CD4-positive, alpha-beta T cell treated with Interleukin-17A for 4 hours (primary cell): ENCODE measurements at regions not wholly inside any gene's neighbourhood (a gene's known extent, or its start where the extent isn't known, plus 50 kb on each side); places are given as distances from the start of the nearest gene placed in this dataset.

Experiments
- DNase-seq: peaks from one replicate; pipeline ENCODE4 v3.0.0-alpha.2; 2020; ENCODE audit warnings: mixed read lengths

GRCh38 chr14:98886982-98887381 is 385.0 kb downstream of the BCL11B start:
- DNase-seq, result no peak

DNA sequence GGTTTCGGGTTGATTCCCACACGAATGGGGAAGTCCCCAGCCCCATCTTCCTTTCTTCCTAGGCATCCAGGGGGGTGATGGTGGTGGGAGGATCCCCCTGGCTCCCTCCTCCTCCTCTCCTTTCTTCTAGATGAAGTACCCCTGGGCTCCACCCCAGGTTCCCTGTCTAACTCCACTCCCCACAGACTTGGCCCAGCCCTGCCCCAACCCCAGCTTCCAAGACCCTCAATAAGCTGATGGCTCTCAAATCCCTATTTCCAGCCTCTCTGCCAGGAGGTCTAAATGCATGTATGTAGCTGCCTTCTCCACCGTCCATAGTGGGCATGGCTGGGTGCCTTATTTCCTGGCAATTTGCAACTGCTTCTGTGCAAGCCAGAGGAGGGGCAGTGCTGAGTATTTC is 383.7 kb downstream of the BCL11B start:
- DNase-seq, result no peak

DNA sequence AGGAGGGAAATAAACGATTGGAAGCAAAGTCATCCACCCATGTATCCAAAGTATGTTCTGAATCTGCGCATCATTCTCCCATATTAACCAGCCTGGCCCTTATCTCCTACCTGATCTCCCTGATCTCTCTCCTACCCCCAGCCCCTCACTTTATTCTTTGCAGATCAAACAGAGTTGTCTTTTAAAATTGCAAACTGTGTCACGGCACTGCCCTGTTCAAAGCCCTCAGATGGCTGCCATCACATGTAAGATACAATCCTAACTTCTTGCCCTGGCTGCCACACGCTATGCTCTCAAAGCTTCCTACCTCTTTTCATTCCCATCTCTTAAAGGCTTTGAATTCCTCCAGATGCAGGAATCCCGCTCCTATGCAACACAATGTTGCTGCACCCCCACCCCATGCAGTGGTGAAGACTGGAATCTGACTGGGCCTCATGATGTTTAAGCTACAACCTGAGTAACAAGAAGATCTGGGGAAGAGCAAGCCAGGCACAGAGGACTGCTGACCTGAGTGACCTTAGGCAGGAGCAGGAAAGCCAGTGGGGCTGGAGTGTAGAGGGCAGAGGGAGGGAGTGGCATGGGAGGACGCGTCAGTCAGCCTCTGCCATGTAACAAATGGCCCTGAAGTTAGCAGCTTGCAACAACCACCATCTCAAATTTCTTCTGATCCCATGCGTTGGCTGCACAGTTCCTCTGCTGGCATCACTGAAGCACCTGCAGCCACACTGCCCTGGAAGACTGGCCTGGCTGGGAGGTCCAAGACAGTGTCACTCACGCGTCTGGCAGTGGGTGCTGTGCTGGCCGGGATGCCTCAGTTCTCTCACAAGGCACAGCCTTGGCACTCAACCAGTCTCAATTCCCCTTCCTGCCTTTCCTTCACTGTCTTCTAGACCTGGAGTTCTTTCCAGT is 382.8 kb downstream of the BCL11B start:
- no peak for DNase-seq

- DNase-seq, result no peak
These were observed 382.2 kb downstream of the BCL11B start for GRCh38 chr14:98889836-98890185.

DNA sequence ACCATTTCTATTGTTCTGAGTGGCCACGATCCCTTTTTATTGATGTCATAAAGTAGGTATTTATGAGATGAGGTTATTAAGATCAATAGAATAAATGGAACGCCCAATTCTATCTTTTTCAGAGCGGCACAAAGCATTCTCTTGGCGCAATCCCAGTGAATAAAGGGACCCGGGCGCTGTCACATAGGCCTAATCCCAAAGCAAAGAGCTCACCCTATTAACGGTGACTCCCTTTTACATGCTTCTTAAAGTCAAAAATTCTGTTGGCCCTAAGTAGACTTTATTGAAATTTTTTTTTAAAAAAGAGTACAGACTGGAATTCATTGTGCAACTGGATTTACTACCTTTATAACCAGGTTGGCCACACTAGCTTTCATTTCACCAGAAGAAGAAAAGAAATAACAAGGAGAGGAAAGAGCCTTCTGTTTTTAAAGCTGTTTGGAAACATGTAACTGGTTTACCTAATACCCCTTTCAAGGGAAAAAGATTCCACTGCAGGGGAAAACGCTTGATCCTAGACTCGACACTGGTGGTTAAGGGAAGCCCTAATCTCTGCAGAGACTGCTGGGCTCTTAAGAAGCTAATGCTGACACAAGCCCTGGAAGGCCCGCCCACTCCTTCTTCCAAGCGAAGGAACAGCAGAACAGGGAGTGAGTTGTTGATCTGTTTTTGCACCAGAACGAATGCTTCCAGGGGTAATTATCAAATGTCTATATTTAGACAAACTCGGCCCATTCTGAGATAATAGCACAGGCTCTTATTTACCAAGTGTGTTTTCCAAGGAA is 381.2 kb downstream of the BCL11B start:
- no peak for DNase-seq

- DNase-seq, result no peak
These were observed 378.3 kb downstream of the BCL11B start for GRCh38 chr14:98893675-98894074.

DNA sequence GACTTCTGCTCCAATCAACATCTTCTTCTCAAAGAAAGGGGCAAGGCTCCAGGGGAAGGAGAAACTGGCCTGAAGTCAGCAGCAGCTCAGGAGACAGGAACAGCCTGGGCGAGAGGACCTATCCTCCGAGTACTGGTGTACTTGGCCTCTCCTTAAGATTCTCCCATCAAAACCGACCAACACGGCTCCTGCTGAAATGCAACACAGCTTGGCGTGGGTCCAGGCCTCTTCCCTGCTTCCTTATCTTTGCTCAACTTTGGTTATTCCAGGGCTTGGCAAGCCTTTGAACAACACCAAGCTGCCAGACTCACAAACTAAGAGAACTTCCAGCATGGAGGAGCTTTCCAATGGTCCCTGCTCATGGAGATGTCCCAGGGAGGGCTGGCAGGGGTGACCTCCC is 377.4 kb downstream of the BCL11B start:
- no peak for DNase-seq

DNA sequence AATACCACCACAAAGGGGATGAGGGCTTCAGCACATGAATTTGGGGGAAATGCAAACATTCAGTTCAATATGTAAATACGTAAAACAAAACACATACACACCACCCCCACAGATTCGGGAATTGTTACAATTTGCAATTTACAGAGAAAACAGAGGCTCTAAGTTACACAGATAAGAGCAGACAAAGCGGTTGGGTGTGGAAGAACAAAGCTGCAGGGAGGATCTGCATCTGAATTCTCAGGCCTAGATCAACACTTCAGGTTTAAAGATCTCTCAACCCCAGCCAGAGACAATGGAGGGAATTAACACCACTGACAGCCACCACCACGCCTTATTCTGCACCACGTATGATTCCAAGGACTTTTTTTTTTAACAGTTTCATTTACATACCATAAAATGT is 375.5 kb downstream of the BCL11B start:
- no peak for DNase-seq

DNA sequence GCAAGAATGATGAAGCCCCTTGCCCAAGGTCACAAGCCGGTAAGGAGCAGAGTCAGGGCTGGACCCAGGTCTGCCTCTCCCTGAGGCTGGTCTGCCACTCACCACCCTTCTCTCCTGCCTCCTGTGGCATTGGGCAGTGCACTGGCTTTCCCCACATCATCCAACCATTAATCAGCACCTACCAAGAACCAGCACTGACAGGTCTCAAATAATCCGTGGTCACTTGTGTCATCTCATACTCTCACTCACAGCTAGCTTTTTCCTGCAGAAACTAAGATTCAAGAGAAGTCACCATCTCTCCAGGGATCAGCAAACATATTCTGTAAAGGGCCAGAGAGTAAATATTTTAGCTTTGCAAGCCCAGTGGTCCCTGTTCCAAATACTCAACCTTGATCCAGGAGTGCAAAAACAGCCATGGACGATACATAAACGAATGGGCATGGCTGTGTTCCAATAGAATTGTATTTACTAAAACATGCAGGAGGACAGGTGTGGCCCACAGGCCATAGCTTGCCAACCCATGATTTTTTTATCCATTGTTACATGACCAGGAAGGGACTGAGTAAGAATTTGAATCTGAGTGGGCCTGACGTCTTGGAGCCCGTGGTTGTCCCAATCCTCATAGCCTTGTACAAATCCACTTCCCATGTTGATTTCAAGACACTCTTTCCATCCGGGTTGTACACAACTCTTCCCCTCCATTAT is 374.2 kb downstream of the BCL11B start:
- no peak for DNase-seq

GRCh38 chr14:98899441-98899840 is 372.6 kb downstream of the BCL11B start:
- DNase-seq, result no peak

- DNase-seq, result no peak
These were observed 371.8 kb downstream of the BCL11B start for GRCh38 chr14:98900236-98900635.

DNA sequence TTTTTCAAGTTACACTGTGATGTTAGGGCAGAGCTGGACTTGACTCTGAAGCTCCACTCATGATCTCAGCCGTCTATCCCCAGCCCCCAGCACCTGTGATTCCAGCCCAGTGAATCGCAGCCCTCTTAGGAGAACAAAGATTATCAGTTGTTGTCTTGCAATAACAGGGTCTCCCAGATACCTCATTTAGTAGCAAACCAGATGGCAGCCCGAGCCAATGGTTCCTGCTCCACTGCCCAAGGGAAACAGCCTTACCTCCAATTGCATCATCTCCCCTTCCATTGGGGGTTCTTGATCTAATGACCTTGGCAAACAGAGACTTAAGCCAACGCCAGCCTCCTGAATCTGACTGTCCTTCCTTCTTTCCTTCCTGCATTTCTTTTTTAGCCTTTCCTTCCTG is 371.2 kb downstream of the BCL11B start:
- no peak for DNase-seq

- DNase-seq, result no peak
These were observed 370.3 kb downstream of the BCL11B start for GRCh38 chr14:98901511-98902205.

- DNase-seq, result no peak
These were observed 368.6 kb downstream of the BCL11B start for GRCh38 chr14:98903371-98903770.

DNA sequence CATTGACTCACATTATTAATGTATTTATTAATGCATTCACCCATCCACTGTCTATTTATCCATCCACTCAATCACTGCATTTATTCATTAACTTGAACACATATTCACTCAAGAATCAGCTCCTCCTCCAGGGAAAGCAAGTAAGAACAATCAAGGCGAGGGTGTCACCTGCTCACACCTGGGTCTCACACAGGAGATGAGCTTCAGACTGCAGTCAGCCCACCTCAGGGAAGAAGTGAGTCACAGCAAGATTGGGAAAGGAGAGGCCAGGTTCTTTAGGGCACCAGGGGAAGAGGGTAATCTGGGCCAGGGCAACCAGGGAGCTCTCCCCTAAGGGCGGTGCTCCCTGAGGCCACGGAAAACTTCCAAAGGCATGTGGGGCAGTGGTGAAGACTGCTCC is 367.3 kb downstream of the BCL11B start:
- DNase-seq, result no peak

GRCh38 chr14:98906123-98906995 is 365.6 kb downstream of the BCL11B start:
- DNase-seq, result no peak

DNA sequence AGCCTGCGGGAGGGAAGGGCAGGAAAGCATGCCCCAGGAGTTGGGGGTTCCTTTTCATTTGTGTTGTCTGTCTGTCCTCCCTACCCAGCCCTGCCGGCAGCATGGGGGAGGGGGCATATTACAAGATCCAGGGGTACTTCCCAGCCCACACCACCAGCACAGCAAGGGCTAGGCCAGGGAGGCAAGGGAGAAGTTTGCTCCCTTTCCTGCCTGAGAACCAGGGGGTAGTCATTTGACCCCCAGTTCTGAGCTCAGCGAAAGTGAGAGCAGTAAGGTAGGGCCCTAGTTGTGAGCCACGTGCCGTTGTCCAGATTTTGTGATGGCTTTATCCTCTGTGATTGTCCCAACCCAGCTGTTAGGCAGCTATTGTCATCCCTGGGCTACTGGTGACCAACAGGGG is 364.7 kb downstream of the BCL11B start:
- DNase-seq, result no peak

GRCh38 chr14:98908050-98908449 is 363.9 kb downstream of the BCL11B start:
- no peak for DNase-seq

- DNase-seq, result no peak
These were observed 362.6 kb downstream of the BCL11B start for GRCh38 chr14:98909251-98909944.

GRCh38 chr14:98910061-98910460 is 361.9 kb downstream of the BCL11B start:
- DNase-seq, result no peak

DNA sequence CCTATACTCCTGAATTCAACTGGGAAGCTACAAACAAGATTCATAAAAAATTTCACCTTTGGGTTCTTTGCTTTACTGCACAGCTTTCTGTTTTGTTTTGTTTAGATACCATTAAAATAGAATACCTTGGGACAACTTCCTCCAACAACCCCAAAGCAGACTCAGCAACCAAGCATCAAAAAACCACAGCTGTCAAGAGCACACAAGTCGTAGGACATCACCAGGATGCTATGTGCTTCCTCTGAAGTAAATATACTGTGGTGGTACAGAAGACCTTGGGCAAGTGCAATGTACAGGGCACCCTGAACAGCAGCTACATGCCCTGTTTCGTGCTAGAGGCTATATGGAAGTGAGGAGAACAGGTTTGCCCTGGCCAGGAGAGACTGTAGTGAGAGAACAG is 359.3 kb downstream of the BCL11B start:
- DNase-seq, result peak; percentile 38
